Right atrium auricular region (tissue), 2 donors: ENCODE measurements at regions not wholly inside any gene's neighbourhood (a gene's known extent, or its start where the extent isn't known, plus 50 kb on each side); places are given as distances from the start of the nearest gene placed in this dataset.
A peak's percentile ranks its signal among the peaks of the same experiment; 100 is the strongest.

Experiments used
- DNase-seq: peaks from one replicate; pipeline ENCODE4 v3.0.0-alpha.2; 2019; ENCODE audit warnings: low spot score
- H3K27ac ChIP-seq, 2 donors: fragments of 200-600 bp; sonication (generic); 1 replicate in 1 of 2; 2 replicates in 1 of 2; pipeline ENCODE4 v1.5.1; 2016 to 2019
- H3K27me3 ChIP-seq, 2 donors: fragments of 200-600 bp; sonication (generic); one replicate each; pipeline versions ENCODE4 v1.5.1 to v1.6.0; 2017 to 2019
- H3K36me3 ChIP-seq: fragments of 200-600 bp; sonication (generic); one replicate; pipeline ENCODE4 v1.5.1; 2016
- H3K4me1 ChIP-seq, 2 donors: fragments of 200-600 bp; sonication (generic); one replicate each; pipeline versions ENCODE4 v1.5.1 to v1.6.0; 2017 to 2019
- H3K4me3 ChIP-seq, 2 donors: fragments of 200-600 bp; sonication (generic); 1 replicate in 1 of 2; 2 replicates in 1 of 2; pipeline ENCODE4 v1.5.1; 2017 to 2019; ENCODE audit warnings: mild to moderate bottlenecking in 1 of 2, moderate library complexity in 1 of 2
- H3K9me3 ChIP-seq, 2 donors: fragments of 200-600 bp; sonication (generic); one replicate each; pipeline ENCODE4 v1.5.1; 2019
- CTCF ChIP-seq, 2 donors: fragments of 200-600 bp; sonication (generic); IDR thresholded peaks; one replicate each; pipeline ENCODE4 v1.5.1; 2019; ENCODE audit warnings: antibody characterized with exemption in 2 of 2

- Histone ChIP-seq H3K27me3 (no peaks in the 10 kb centered on the region), H3K4me3 (no peak overlapping the region), H3K4me1 (no peaks in the 10 kb centered on the region), H3K36me3 (no peaks in the 10 kb centered on the region), H3K9me3 (no peaks in the 10 kb centered on the region), H3K27ac (peak overlapping the region; percentile 33 to 58)
- no peak for DNase-seq
- no peak for TF ChIP-seq CTCF (IDR thresholded peaks at IDR 0.05)
Measured at GRCh38 chr7:120054376-120055100, 218.4 kb upstream of the KCND2 start.

- DNase-seq, result no peak
- no peaks in the 10 kb centered on the region for H3K36me3 ChIP-seq
Measured at GRCh38 chr7:120055300-120055699, 217.7 kb upstream of the KCND2 start.

GRCh38 chr7:120056227-120056626 is 216.7 kb upstream of the KCND2 start:
- Histone ChIP-seq H3K9me3 (no peaks in the 10 kb centered on the region), H3K36me3 (no peaks in the 10 kb centered on the region), H3K27ac (no peak overlapping the region), H3K27me3 (no peaks in the 10 kb centered on the region), H3K4me3 (no peak overlapping the region), H3K4me1 (no peaks in the 10 kb centered on the region)
- DNase-seq, result no peak
- no peak for TF ChIP-seq CTCF (IDR thresholded peaks at IDR 0.05)

More at GRCh38 chr7:120055300-120055699, 217.7 kb upstream of the KCND2 start:
- Histone ChIP-seq H3K27me3 (no peaks in the 10 kb centered on the region), H3K4me3 (no peak overlapping the region), H3K9me3 (no peaks in the 10 kb centered on the region), H3K4me1 (no peaks in the 10 kb centered on the region), H3K27ac (no peak overlapping the region)
- TF ChIP-seq CTCF (IDR thresholded peaks at IDR 0.05), result no peak

- H3K27me3 ChIP-seq, result no peaks in the 10 kb centered on the region
- no peak overlapping the region for H3K4me3 ChIP-seq
- no peak for DNase-seq
- H3K4me1 ChIP-seq, result no peaks in the 10 kb centered on the region
- no peaks in the 10 kb centered on the region for H3K9me3 ChIP-seq
- H3K36me3 ChIP-seq, result no peaks in the 10 kb centered on the region
- no peak overlapping the region for H3K27ac ChIP-seq
- no peak for TF ChIP-seq CTCF (IDR thresholded peaks at IDR 0.05)
Measured at GRCh38 chr7:120059641-120060040, 213.3 kb upstream of the KCND2 start.

GRCh38 chr7:120060281-120060680 is 212.7 kb upstream of the KCND2 start:
- Histone ChIP-seq H3K4me3 (no peak overlapping the region), H3K27me3 (no peaks in the 10 kb centered on the region), H3K4me1 (no peaks in the 10 kb centered on the region), H3K9me3 (no peaks in the 10 kb centered on the region), H3K36me3 (no peaks in the 10 kb centered on the region), H3K27ac (no peak overlapping the region)
- no peak for DNase-seq
- no peak for TF ChIP-seq CTCF (IDR thresholded peaks at IDR 0.05)

GRCh38 chr7:120060875-120061274 is 212.1 kb upstream of the KCND2 start:
- no peaks in the 10 kb centered on the region for H3K9me3 ChIP-seq
- H3K27ac ChIP-seq, result no peak overlapping the region
- DNase-seq, result no peak
- no peaks in the 10 kb centered on the region for H3K36me3 ChIP-seq
- no peaks in the 10 kb centered on the region for H3K27me3 ChIP-seq
- no peak overlapping the region for H3K4me3 ChIP-seq
- no peak for TF ChIP-seq CTCF (IDR thresholded peaks at IDR 0.05)
- no peaks in the 10 kb centered on the region for H3K4me1 ChIP-seq
